SK-N-SH (cell line): ENCODE measurements at regions not wholly inside any gene's neighbourhood (a gene's known extent, or its start where the extent isn't known, plus 50 kb on each side); places are given as distances from the start of the nearest gene placed in this dataset.

Experiments used
- CTCF ChIA-PET: fragments of 300-600, 350-600 bp; formaldehyde crosslinking; extraction: SDS; loops from one replicate; lab custom pipeline; 2021; lab: Yijun Ruan, JAX
- POLR2A ChIA-PET: fragments of 350-600 bp; sonication (Branson Sonifier 250); formaldehyde crosslinking; extraction: SDS; loops from one replicate; lab custom pipeline; 2020; ENCODE audit warnings: antibody characterized with exemption, inconsistent platforms; lab: Yijun Ruan, JAX
- DNase-seq: peaks from one replicate; pipeline ENCODE4 v3.0.0; 2012
- H2AFZ ChIP-seq: fragments of 200-600 bp; sonication (generic); 2 replicates; pipeline ENCODE4 v1.8.1; 2016; ENCODE audit warnings: antibody characterized with exemption, mild to moderate bottlenecking, low read depth
- H3F3A ChIP-seq: fragments of 200-600 bp; sonication (generic); replicated peaks from 2 replicates; pipeline ENCODE3; 2016; ENCODE audit warnings: antibody characterized with exemption, mild to moderate bottlenecking; ENCODE audit not compliant: insufficient read depth
- H3K27ac ChIP-seq, 2 experiments: fragments of 200-500 bp in 1 of 2; fragments of 200-600 bp in 1 of 2; sonication (Bioruptor generic) in 1 of 2; sonication (generic), shearing (Covaris generic) in 1 of 2; 2 replicates each; pipeline versions ENCODE4 v1.5.1 to v1.6.1; 2014 to 2016; ENCODE audit warnings: low read depth in 2 of 2, inconsistent platforms in 1 of 2, low read length in 1 of 2, mild to moderate bottlenecking in 1 of 2, mixed read lengths in 1 of 2
- H3K27me3 ChIP-seq: fragments of 200-600 bp; sonication (generic), shearing (Covaris generic); 2 replicates; pipeline ENCODE4 v1.6.1; 2016; ENCODE audit warnings: mixed run types; ENCODE audit not compliant: insufficient read depth
- H3K36me3 ChIP-seq, 2 experiments: fragments of 200-500 bp in 1 of 2; fragments of 200-600 bp in 1 of 2; sonication (Bioruptor generic) in 1 of 2; sonication (generic) in 1 of 2; replicated peaks in 1 of 2; 2 replicates each; pipeline versions ENCODE3 to v1.5.1; 2014 to 2016; ENCODE audit warnings: low read length in 1 of 2, mild to moderate bottlenecking in 1 of 2; ENCODE audit not compliant: insufficient read depth in 2 of 2, control insufficient read depth in 1 of 2
- H3K4me1 ChIP-seq, 2 experiments: fragments of 200-500 bp in 1 of 2; fragments of 200-600 bp in 1 of 2; sonication (Bioruptor generic) in 1 of 2; sonication (generic), shearing (Covaris generic) in 1 of 2; 2 replicates each; pipeline versions ENCODE4 v1.5.1 to v1.6.1; 2014 to 2016; ENCODE audit warnings: low read depth in 1 of 2, low read length in 1 of 2, mixed run types in 1 of 2; ENCODE audit not compliant: insufficient read depth in 2 of 2, control insufficient read depth in 1 of 2
- H3K4me2 ChIP-seq: fragments of 200-600 bp; sonication (generic), shearing (Covaris generic); 2 replicates; pipeline ENCODE4 v1.6.1; 2017; ENCODE audit warnings: mixed run types
- H3K4me3 ChIP-seq, 2 experiments: fragments of 200-500 bp in 1 of 2; fragments of 200-600 bp in 1 of 2; sonication (Bioruptor generic) in 1 of 2; sonication (generic), shearing (Covaris generic) in 1 of 2; 2 replicates each; pipeline versions ENCODE4 v1.5.1 to v1.8.1; 2014 to 2016; ENCODE audit warnings: low read depth in 2 of 2, inconsistent platforms in 1 of 2, low read length in 1 of 2, mild to moderate bottlenecking in 1 of 2, mixed read lengths in 1 of 2, moderate library complexity in 1 of 2
- H3K79me2 ChIP-seq: fragments of 200-600 bp; sonication (generic); 2 replicates; pipeline ENCODE4 v1.8.1; 2017; ENCODE audit warnings: mild to moderate bottlenecking; ENCODE audit not compliant: insufficient read depth
- H3K9ac ChIP-seq: fragments of 200-600 bp; sonication (generic); 2 replicates; pipeline ENCODE4 v1.6.1; 2017; ENCODE audit warnings: mixed run types
- H3K9me2 ChIP-seq: fragments of 200-600 bp; sonication (generic); 2 replicates; pipeline ENCODE4 v1.6.1; 2017; ENCODE audit warnings: mixed run types
- H3K9me3 ChIP-seq: fragments of 200-600 bp; sonication (generic); 2 replicates; pipeline ENCODE4 v1.6.1; 2017; ENCODE audit warnings: mixed run types, mild to moderate bottlenecking, moderate library complexity
- H4K20me1 ChIP-seq: fragments of 200-600 bp; sonication (generic); 2 replicates; pipeline ENCODE4 v1.6.1; 2017; ENCODE audit warnings: mild to moderate bottlenecking, mixed run types; ENCODE audit not compliant: insufficient read depth
- CTCF ChIP-seq: fragments of 200-600 bp; sonication (generic); IDR thresholded peaks from 2 replicates; pipeline ENCODE4 v1.6.1; 2017; ENCODE audit warnings: antibody characterized with exemption, mild to moderate bottlenecking, moderate library complexity
- GABPA ChIP-seq: IDR thresholded peaks from 2 replicates; pipeline ENCODE4 v1.4.0; 2012; ENCODE audit warnings: low read depth, mild to moderate bottlenecking
- GATA2 ChIP-seq: sonication (generic); formaldehyde crosslinking; IDR thresholded peaks from 2 replicates; pipeline ENCODE4 v1.5.0; 2020; ENCODE audit warnings: mild to moderate bottlenecking, missing genetic modification reagents
- JUND ChIP-seq: IDR thresholded peaks from 2 replicates; pipeline ENCODE4 v1.4.0; 2012
- MEF2A ChIP-seq: IDR thresholded peaks from 2 replicates; pipeline ENCODE4 v1.4.0; 2012; ENCODE audit warnings: low read depth, borderline replicate concordance
- NFIC ChIP-seq: IDR thresholded peaks from 2 replicates; pipeline ENCODE4 v1.4.0; 2012; ENCODE audit warnings: borderline replicate concordance
- NRF1 ChIP-seq: IDR thresholded peaks from 2 replicates; pipeline ENCODE4 v1.6.1; 2012; ENCODE audit warnings: low read depth, mild to moderate bottlenecking, low read length
- POLR2AphosphoS5 ChIP-seq: IDR thresholded peaks from 2 replicates; pipeline ENCODE4 v1.6.1; 2012; ENCODE audit warnings: low read depth, low read length
- REST ChIP-seq: IDR thresholded peaks from 2 replicates; pipeline ENCODE4 v1.6.1; 2012; ENCODE audit warnings: mild to moderate bottlenecking, low read depth, low read length, moderate library complexity
- TAF1 ChIP-seq: IDR thresholded peaks from 2 replicates; pipeline ENCODE4 v1.6.1; 2012; ENCODE audit warnings: low read depth, mild to moderate bottlenecking, low read length, moderate library complexity, borderline replicate concordance
- TCF12 ChIP-seq: IDR thresholded peaks from 2 replicates; pipeline ENCODE4 v1.4.0; 2012
- USF1 ChIP-seq: IDR thresholded peaks from 2 replicates; pipeline ENCODE4 v1.4.0; 2012; ENCODE audit warnings: low read depth, borderline replicate concordance
- WGBS: methylation state at CpG from one replicate; pipeline ENCODE4 v1.1.6; 2017; ENCODE audit warnings: low lambda C conversion rate; 5-methylcytosine and 5-hydroxymethylcytosine counted together

- TF ChIP-seq CTCF, result no peak
- TF ChIP-seq TAF1, result no peak
- TF ChIP-seq MEF2A, result no peak
- TF ChIP-seq USF1, result no peak
- TF ChIP-seq GABPA, result no peak
- no peak for TF ChIP-seq NFIC
- TF ChIP-seq, all 33 proteins: peak for 0
Observed at GRCh38 chr13:64273780-64274179, 2858.1 kb upstream of the PCDH20 start (continued).

GRCh38 chr13:64272681-64273080, 2857.0 kb upstream of the PCDH20 start:
- Histone ChIP-seq H3K9me3 (no peaks in the 10 kb centered on the region; the same call in 1 of the 2 replicates), H3K36me3 (no peaks in the 10 kb centered on the region), H3K27me3 (no peaks in the 10 kb centered on the region), H4K20me1 (no peaks in the 10 kb centered on the region), H3K79me2 (no peaks in the 10 kb centered on the region), H3K9ac (no peak overlapping the region), H3K4me2 (no peak overlapping the region), H3K4me3 (no peak overlapping the region), H3K9me2 (no peaks in the 10 kb centered on the region), H2AFZ (no peak overlapping the region), H3K27ac (no peak overlapping the region), H3F3A (peaks cover 5% of the 10 kb centered on the region), H3K4me1 (no peaks in the 10 kb centered on the region; a peak in 1 of 4 replicates)
- ChIA-PET POLR2A (no interaction called here), CTCF (no interaction called here)
- no peak for DNase-seq
- TF ChIP-seq GATA2 (CRISPR knock-in tag), result no peak
- 55% methylated on average over 1 of the region's 1 CpG for WGBS

- POLR2A ChIA-PET, result no interaction called here
- H3K36me3 ChIP-seq, result no peaks in the 10 kb centered on the region
- H3K9ac ChIP-seq, result no peak overlapping the region
- CTCF ChIA-PET, result no interaction called here
- H3K9me3 ChIP-seq, result no peaks in the 10 kb centered on the region
- no peaks in the 10 kb centered on the region for H3K4me1 ChIP-seq
- H3K4me2 ChIP-seq, result no peak overlapping the region
- H3K79me2 ChIP-seq, result no peaks in the 10 kb centered on the region
- no peak overlapping the region for H3K4me3 ChIP-seq
- no peak for DNase-seq
- no peaks in the 10 kb centered on the region for H3K9me2 ChIP-seq
- no peaks in the 10 kb centered on the region for H3K27me3 ChIP-seq
- no peaks in the 10 kb centered on the region for H4K20me1 ChIP-seq
- H3F3A ChIP-seq, result no peaks in the 10 kb centered on the region
- no peak overlapping the region for H3K27ac ChIP-seq
- no peak overlapping the region for H2AFZ ChIP-seq
- TF ChIP-seq GATA2 (CRISPR knock-in tag) (no peak), NRF1 (no peak), TCF12 (no peak), JUND (no peak), REST (no peak), POLR2AphosphoS5 (no peak), CTCF (no peak)
Observed at GRCh38 chr13:64266024-64266423, 2850.4 kb upstream of the PCDH20 start.
